ENCODE measurements at regions not wholly inside any gene's neighbourhood (a gene's known extent, or its start where the extent isn't known, plus 50 kb on each side); places are given as distances from the start of the nearest gene placed in this dataset.
"Not testable (repeated sequence)": the region's sequence is repeated elsewhere in the genome, so short reads cannot be mapped to it uniquely, and the experiment has no call there.

DNA sequence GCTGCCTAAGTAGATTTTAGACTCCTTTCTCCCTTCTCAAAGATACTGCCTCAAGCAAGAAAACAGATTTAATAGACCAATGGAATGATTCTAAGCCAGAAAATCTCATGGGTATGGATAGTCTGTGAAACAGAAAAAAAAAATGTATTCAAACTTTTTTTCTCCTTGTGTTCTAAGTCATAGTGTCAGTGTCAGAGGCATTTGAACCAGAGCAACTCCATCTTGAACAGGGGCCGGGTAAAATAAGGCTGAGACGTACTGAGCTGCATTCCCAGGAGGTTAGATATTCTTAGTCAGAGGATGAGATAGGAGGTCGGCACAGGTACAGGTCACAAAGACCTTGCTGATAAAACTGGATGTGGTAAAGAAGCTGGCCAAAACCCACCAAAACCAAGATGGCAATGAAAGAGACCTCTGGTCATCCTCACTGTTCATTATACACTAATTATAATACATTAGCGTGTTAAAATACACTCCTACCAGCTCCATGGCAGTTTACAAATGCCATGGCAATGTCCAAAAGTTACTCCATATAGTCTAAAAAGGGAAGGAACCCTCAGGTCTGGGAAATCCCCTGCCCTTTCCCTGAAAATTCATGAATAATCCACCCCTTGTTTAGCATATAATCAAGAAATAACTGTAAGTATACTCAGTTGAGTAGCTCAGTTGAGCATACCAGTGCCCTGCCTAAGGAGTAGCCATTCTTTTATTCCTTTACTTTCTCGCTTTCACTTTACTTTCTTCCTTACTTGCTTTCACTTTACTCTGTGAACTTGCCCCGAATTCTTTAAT lies 72.8 kb upstream of the GOLGA8B start:
- TF ChIP-seq, protein P1, sequence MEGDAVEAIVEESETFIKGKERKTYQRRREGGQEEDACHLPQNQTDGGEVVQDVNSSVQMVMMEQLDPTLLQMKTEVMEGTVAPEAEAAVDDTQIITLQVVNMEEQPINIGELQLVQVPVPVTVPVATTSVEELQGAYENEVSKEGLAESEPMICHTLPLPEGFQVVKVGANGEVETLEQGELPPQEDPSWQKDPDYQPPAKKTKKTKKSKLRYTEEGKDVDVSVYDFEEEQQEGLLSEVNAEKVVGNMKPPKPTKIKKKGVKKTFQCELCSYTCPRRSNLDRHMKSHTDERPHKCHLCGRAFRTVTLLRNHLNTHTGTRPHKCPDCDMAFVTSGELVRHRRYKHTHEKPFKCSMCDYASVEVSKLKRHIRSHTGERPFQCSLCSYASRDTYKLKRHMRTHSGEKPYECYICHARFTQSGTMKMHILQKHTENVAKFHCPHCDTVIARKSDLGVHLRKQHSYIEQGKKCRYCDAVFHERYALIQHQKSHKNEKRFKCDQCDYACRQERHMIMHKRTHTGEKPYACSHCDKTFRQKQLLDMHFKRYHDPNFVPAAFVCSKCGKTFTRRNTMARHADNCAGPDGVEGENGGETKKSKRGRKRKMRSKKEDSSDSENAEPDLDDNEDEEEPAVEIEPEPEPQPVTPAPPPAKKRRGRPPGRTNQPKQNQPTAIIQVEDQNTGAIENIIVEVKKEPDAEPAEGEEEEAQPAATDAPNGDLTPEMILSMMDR (IDR thresholded peaks at IDR 0.05) = no peak
- Mint-ChIP-seq H3K27ac (ENCODE audit: unreplicated experiment) (no peak overlapping the region), H3K4me3 (ENCODE audit: unreplicated experiment) (no peak overlapping the region), H3K27me3 (ENCODE audit: unreplicated experiment) (peaks cover 37% of the 10 kb centered on the region), H3K4me1 (ENCODE audit: unreplicated experiment) (no peaks in the 10 kb centered on the region), H3K36me3 (ENCODE audit: unreplicated experiment) (no peaks in the 10 kb centered on the region), H3K9me3 (ENCODE audit: unreplicated experiment) (no peaks in the 10 kb centered on the region)
- DNase-seq (ENCODE audit: extremely low spot score, unreplicated experiment) = no peak

GRCh38 chr15:34655326-34655725 lies 71.9 kb upstream of the GOLGA8B start:
- H3K36me3 Mint-ChIP-seq (ENCODE audit: unreplicated experiment) = no peaks in the 10 kb centered on the region
- DNase-seq (ENCODE audit: extremely low spot score, unreplicated experiment) = no peak
- no peak overlapping the region for H3K4me3 Mint-ChIP-seq (ENCODE audit: unreplicated experiment)
- no peak overlapping the region for H3K27ac Mint-ChIP-seq (ENCODE audit: unreplicated experiment)
- H3K27me3 Mint-ChIP-seq (ENCODE audit: unreplicated experiment) = peaks cover 33% of the 10 kb centered on the region
- TF ChIP-seq, protein P1 (IDR thresholded peaks at IDR 0.05) = no peak
- H3K4me1 Mint-ChIP-seq (ENCODE audit: unreplicated experiment) = no peaks in the 10 kb centered on the region
- H3K9me3 Mint-ChIP-seq (ENCODE audit: unreplicated experiment) = no peaks in the 10 kb centered on the region

DNA sequence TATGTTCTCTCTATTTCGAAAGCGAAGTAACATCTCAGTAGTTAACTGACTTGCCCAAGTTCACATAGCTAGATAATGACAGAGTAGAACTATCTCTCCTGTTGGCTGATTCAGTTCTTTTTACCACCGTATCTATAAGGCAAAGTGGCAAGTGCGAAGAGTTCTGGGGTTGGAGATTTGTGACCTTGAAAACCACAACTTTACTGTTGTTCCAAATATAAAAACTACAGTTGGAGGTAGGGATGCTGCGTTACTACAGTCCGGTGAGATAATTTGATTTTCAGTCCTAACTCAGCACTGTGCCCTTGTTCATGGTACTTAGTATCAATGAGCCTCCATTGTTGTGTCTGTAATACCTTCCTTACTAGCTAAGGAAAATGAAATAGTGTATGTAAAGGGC lies 71.2 kb upstream of the GOLGA8B start:
- no peak for DNase-seq (ENCODE audit: extremely low spot score, unreplicated experiment)
- Mint-ChIP-seq H3K4me1 (ENCODE audit: unreplicated experiment) (peaks cover 3% of the 10 kb centered on the region), H3K4me3 (ENCODE audit: unreplicated experiment) (no peak overlapping the region), H3K9me3 (ENCODE audit: unreplicated experiment) (no peaks in the 10 kb centered on the region), H3K27ac (ENCODE audit: unreplicated experiment) (no peak overlapping the region), H3K27me3 (ENCODE audit: unreplicated experiment) (peaks cover 26% of the 10 kb centered on the region), H3K36me3 (ENCODE audit: unreplicated experiment) (no peaks in the 10 kb centered on the region)
- TF ChIP-seq, protein P1 (IDR thresholded peaks at IDR 0.05) = no peak

DNA sequence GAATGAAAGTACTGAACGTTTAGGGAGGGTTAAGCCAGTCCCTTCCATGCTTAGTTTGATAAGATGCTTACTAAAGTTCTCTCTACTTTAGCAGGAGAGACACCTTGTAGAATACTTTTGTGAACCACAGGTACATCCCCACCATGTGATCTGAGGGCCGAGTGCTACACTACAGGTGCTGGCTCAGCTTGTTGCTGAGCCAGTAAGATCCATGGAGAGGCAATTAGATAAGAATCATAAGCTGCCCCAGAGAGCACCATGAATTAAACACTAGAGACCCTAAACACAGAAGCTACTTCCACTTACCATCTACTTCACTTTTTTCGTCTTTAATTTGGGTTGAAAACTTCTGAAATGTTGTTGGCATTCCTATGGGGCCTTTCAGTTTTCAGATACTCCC lies 70.5 kb upstream of the GOLGA8B start:
- H3K4me3 Mint-ChIP-seq (ENCODE audit: unreplicated experiment) = no peak overlapping the region

DNA sequence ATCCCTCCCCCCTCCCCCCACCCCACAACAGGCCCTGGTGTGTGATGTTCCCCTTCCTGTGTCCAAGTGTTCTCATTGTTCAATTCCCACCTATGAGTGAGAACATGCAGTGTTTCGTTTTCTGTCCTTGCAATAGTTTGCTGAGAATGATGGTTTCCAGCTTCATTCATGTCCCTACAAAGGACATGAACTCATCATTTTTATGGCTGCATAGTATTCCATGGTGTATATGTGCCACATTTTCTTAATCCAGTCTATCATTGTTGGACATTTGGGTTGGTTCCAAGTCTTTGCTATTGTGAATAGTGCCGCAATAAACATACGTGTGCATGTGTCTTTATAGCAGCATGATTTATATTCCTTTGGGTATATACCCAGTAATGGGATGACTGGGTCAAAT lies 69.9 kb upstream of the GOLGA8B start:
- H3K36me3 Mint-ChIP-seq (ENCODE audit: unreplicated experiment); H3K4me1 Mint-ChIP-seq (ENCODE audit: unreplicated experiment): not testable (repeated sequence)

More for the DNA sequence above, 70.5 kb upstream of the GOLGA8B start:
- H3K4me1 Mint-ChIP-seq (ENCODE audit: unreplicated experiment) = peaks cover 3% of the 10 kb centered on the region
- H3K36me3 Mint-ChIP-seq (ENCODE audit: unreplicated experiment) = no peaks in the 10 kb centered on the region
- no peak for DNase-seq (ENCODE audit: extremely low spot score, unreplicated experiment)
- H3K9me3 Mint-ChIP-seq (ENCODE audit: unreplicated experiment) = no peaks in the 10 kb centered on the region
- TF ChIP-seq, protein P1 (IDR thresholded peaks at IDR 0.05) = no peak
- H3K27ac Mint-ChIP-seq (ENCODE audit: unreplicated experiment) = no peak overlapping the region
- peaks cover 21% of the 10 kb centered on the region for H3K27me3 Mint-ChIP-seq (ENCODE audit: unreplicated experiment)

More for the DNA sequence above, 69.9 kb upstream of the GOLGA8B start:
- H3K4me3 Mint-ChIP-seq (ENCODE audit: unreplicated experiment); DNase-seq (ENCODE audit: extremely low spot score, unreplicated experiment); H3K27ac Mint-ChIP-seq (ENCODE audit: unreplicated experiment); H3K9me3 Mint-ChIP-seq (ENCODE audit: unreplicated experiment): not testable (repeated sequence)
- peaks cover 19% of the 10 kb centered on the region for H3K27me3 Mint-ChIP-seq (ENCODE audit: unreplicated experiment)
